ENCODE measurements at regions not wholly inside any gene's neighbourhood (a gene's known extent, or its start where the extent isn't known, plus 50 kb on each side); places are given as distances from the start of the nearest gene placed in this dataset.

DNA sequence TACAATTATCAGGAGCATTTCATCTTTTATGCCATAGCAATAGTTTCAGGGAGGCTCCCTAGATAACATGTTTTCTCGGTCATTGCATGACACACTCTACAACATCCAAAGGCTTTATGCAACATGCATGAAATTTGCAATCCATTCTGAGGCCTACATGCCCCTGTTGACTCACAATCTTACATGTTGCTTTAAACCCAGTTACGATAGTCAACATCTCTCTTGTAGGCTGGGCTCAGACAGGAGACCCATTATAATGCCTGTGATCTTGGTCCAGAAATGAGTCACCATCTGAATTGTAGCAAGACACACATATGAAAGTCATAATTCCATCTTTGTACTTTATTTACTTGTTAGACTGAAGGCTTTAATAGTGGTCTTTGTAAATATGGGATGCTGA lies 1050.3 kb upstream of the AMELY start:
- H3K9me3 ChIP-seq (ENCODE audit: low read length), result no peaks in the 10 kb centered on the region
- no peaks in the 10 kb centered on the region for H4K20me1 ChIP-seq (ENCODE audit: insufficient read depth, low read length)
- TF ChIP-seq, protein P1, sequence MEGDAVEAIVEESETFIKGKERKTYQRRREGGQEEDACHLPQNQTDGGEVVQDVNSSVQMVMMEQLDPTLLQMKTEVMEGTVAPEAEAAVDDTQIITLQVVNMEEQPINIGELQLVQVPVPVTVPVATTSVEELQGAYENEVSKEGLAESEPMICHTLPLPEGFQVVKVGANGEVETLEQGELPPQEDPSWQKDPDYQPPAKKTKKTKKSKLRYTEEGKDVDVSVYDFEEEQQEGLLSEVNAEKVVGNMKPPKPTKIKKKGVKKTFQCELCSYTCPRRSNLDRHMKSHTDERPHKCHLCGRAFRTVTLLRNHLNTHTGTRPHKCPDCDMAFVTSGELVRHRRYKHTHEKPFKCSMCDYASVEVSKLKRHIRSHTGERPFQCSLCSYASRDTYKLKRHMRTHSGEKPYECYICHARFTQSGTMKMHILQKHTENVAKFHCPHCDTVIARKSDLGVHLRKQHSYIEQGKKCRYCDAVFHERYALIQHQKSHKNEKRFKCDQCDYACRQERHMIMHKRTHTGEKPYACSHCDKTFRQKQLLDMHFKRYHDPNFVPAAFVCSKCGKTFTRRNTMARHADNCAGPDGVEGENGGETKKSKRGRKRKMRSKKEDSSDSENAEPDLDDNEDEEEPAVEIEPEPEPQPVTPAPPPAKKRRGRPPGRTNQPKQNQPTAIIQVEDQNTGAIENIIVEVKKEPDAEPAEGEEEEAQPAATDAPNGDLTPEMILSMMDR (conservative IDR thresholded peaks at IDR 0.05; ENCODE audit: low read length), result no peak
- TF ChIP-seq EZH2phosphoT487 (IDR thresholded peaks at IDR 0.05; ENCODE audit: borderline replicate concordance, low read depth, low read length), result no peak
- no TSS peak for BruUV-seq (replicated peaks)
- intact Hi-C loops (cut with micrococcal nuclease; ENCODE audit: unreplicated experiment), result no loop called here
- H3K9me2 ChIP-seq (ENCODE audit: insufficient read depth, low read length), result no peaks in the 10 kb centered on the region
- ChIA-PET CTCF (ENCODE audit: unreplicated experiment) (no interaction called here), POLR2A (no interaction called here)
- no peak overlapping the region for H3K4me3 ChIP-seq (ENCODE audit: low read depth, low read length, poor library complexity, severe bottlenecking)
- no peak overlapping the region for H3K27ac ChIP-seq (ENCODE audit: low read depth, low read length, poor library complexity, severe bottlenecking)
- no peaks in the 10 kb centered on the region for H3K79me2 ChIP-seq (ENCODE audit: insufficient read depth, low read depth, low read length)
- H3K4me1 ChIP-seq (ENCODE audit: insufficient read depth, low read length, poor library complexity, severe bottlenecking), result no peaks in the 10 kb centered on the region
- DNase-seq (ENCODE audit: low spot score), result no peak
- no peak overlapping the region for H3K4me2 ChIP-seq (ENCODE audit: low read length)
- H2AFZ ChIP-seq (ENCODE audit: low read length), result no peak overlapping the region
- H3K36me3 ChIP-seq (ENCODE audit: insufficient read depth, low read length), result no peaks in the 10 kb centered on the region

DNA sequence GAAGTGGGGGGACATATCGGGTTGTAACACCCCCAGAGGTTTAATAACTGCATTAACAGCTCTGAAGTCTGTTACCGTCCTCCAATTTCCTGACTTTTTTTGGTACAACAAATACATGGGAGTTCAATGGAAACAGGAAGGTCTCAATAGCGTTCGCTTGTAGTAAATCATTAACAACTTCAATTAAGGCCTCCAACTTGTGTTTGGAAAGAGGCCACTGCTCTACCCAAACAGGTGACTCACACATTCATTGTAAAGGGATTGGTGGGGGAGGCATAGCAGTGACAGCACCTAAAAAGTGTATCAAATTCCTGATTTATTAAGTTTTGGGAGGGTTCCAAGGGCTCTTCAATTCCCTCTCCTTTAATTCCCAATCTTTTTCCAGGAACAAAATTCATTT lies 1046.2 kb upstream of the AMELY start:
- no peaks in the 10 kb centered on the region for H3K79me2 ChIP-seq (ENCODE audit: insufficient read depth, low read depth, low read length)
- no peaks in the 10 kb centered on the region for H3K9me3 ChIP-seq (ENCODE audit: low read length)
- H3K9me2 ChIP-seq (ENCODE audit: insufficient read depth, low read length), result no peaks in the 10 kb centered on the region
- no peaks in the 10 kb centered on the region for H3K4me1 ChIP-seq (ENCODE audit: insufficient read depth, low read length, poor library complexity, severe bottlenecking)
- BruUV-seq (replicated peaks), result no TSS peak
- no peaks in the 10 kb centered on the region for H4K20me1 ChIP-seq (ENCODE audit: insufficient read depth, low read length)
- H3K27ac ChIP-seq (ENCODE audit: low read depth, low read length, poor library complexity, severe bottlenecking), result no peak overlapping the region
- ChIA-PET POLR2A (no interaction called here), CTCF (ENCODE audit: unreplicated experiment) (no interaction called here)
- no peak for TF ChIP-seq EZH2phosphoT487 (IDR thresholded peaks at IDR 0.05; ENCODE audit: borderline replicate concordance, low read depth, low read length)
- TF ChIP-seq, protein P1 (conservative IDR thresholded peaks at IDR 0.05; ENCODE audit: low read length), result no peak
- H3K4me3 ChIP-seq (ENCODE audit: low read depth, low read length, poor library complexity, severe bottlenecking), result no peak overlapping the region
- intact Hi-C loops (cut with micrococcal nuclease; ENCODE audit: unreplicated experiment), result no loop called here
- DNase-seq (ENCODE audit: low spot score), result no peak
- no peak overlapping the region for H3K4me2 ChIP-seq (ENCODE audit: low read length)
- no peaks in the 10 kb centered on the region for H3K36me3 ChIP-seq (ENCODE audit: insufficient read depth, low read length)
- H2AFZ ChIP-seq (ENCODE audit: low read length), result no peak overlapping the region

DNA sequence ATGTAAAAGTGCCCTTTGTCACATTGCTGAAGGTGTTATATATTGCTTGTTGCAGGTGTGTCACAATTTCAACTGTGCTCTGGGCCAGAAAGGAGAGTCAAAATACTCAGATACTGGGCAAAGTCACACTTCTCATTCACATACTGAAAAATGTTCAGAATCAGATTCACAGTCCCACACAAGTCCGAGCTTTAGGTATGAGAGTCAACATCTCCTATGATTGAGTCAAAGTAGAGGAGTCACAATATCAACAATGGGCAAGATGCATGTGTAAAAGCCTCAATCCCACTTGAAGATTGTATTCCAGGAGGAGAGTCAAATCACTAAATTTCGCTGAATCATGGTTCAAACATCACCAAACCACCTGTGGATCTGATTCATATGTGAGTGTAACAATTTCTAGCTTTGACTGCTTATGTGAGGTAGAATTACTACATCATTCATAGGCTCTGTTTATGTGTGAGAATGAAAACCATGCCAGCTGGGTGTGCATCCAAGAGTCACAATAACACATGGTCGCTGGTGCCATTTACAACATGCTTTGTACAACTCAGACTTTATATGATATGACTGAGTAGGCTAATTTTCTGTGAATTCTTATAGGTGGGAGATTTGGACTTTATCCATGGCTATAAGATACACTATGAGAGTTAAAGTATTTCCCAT lies 1039.8 kb upstream of the AMELY start:
- CTCF ChIA-PET (ENCODE audit: unreplicated experiment), result no interaction called here
- H3K27ac ChIP-seq (ENCODE audit: low read depth, low read length, poor library complexity, severe bottlenecking), result no peak overlapping the region
- intact Hi-C loops (cut with micrococcal nuclease; ENCODE audit: unreplicated experiment), result no loop called here
- H3K4me1 ChIP-seq (ENCODE audit: insufficient read depth, low read length, poor library complexity, severe bottlenecking), result no peaks in the 10 kb centered on the region
- DNase-seq (ENCODE audit: low spot score), result no peak
- no peaks in the 10 kb centered on the region for H3K36me3 ChIP-seq (ENCODE audit: insufficient read depth, low read length)
- no TSS peak for BruUV-seq (replicated peaks)
- no peaks in the 10 kb centered on the region for H3K9me3 ChIP-seq (ENCODE audit: low read length)
- H3K9me2 ChIP-seq (ENCODE audit: insufficient read depth, low read length), result no peaks in the 10 kb centered on the region
- TF ChIP-seq EZH2phosphoT487 (IDR thresholded peaks at IDR 0.05; ENCODE audit: borderline replicate concordance, low read depth, low read length), result no peak
- TF ChIP-seq, protein P1 (conservative IDR thresholded peaks at IDR 0.05; ENCODE audit: low read length), result no peak
- H4K20me1 ChIP-seq (ENCODE audit: insufficient read depth, low read length), result no peaks in the 10 kb centered on the region
- H3K4me3 ChIP-seq (ENCODE audit: low read depth, low read length, poor library complexity, severe bottlenecking), result no peak overlapping the region
- POLR2A ChIA-PET, result no interaction called here
- no peak overlapping the region for H2AFZ ChIP-seq (ENCODE audit: low read length)
- H3K79me2 ChIP-seq (ENCODE audit: insufficient read depth, low read depth, low read length), result no peaks in the 10 kb centered on the region
- H3K4me2 ChIP-seq (ENCODE audit: low read length), result no peak overlapping the region

Data from OCI-LY7 (cell line).